Spleen (tissue), 7 donors: ENCODE measurements at regions not wholly inside any gene's neighbourhood (a gene's known extent, or its start where the extent isn't known, plus 50 kb on each side); places are given as distances from the start of the nearest gene placed in this dataset.

Source experiments
- POLR2A ChIP-seq, 3 donors: fragments of 450-650 bp; IDR thresholded peaks; one replicate each; pipeline ENCODE4 v1.5.1; 2017; ENCODE audit warnings: antibody characterized with exemption in 3 of 3, mild to moderate bottlenecking in 1 of 3
- POLR2AphosphoS5 ChIP-seq, 3 donors: sonication (generic); formaldehyde crosslinking; IDR thresholded peaks; one replicate each; pipeline ENCODE4 v1.5.1; 2017; ENCODE audit warnings: antibody characterized with exemption in 3 of 3
- TF ChIP-seq, protein P1 (sequence below), 11 experiments: fragments of 200-600 bp in 7 of 11; fragments of 450-650 bp in 4 of 11; sonication (generic) in 4 of 11; IDR thresholded peaks in 8 of 11; conservative IDR thresholded peaks in 3 of 11; 1 replicate in 7 of 11; 2 replicates in 4 of 11; pipeline versions ENCODE4 v1.4.0 to v1.8.0; 2016 to 2021; ENCODE audit warnings: antibody characterized with exemption in 11 of 11, inconsistent platforms in 4 of 11, mild to moderate bottlenecking in 1 of 11
- donor health status: DM: no; HTN: no; CAD: no; lungs with moderate emphysema.
- donor health status: DM: no; HTN: no; CAD: no.
- donor health status: DM: no; HTN: no; CAD: no.

DNA sequence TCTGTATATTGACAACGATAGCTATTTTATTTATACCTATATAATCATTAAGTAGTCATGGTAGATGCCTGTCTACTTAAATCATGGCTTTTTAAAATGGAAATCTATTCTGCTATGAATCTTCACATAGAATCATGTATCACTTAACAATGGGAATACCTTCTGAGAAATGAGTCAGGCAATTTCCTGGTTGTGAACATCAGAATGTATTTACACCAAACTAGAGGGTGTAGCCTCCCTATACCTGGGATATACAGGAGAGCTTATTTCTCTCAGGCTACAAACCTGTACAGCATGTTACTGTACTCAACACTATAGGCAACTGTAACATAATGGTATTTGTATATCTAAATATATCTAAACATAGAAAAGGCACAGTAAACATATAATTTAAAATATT is 502.3 kb downstream of the ZWINT start:
- TF ChIP-seq, protein P1, sequence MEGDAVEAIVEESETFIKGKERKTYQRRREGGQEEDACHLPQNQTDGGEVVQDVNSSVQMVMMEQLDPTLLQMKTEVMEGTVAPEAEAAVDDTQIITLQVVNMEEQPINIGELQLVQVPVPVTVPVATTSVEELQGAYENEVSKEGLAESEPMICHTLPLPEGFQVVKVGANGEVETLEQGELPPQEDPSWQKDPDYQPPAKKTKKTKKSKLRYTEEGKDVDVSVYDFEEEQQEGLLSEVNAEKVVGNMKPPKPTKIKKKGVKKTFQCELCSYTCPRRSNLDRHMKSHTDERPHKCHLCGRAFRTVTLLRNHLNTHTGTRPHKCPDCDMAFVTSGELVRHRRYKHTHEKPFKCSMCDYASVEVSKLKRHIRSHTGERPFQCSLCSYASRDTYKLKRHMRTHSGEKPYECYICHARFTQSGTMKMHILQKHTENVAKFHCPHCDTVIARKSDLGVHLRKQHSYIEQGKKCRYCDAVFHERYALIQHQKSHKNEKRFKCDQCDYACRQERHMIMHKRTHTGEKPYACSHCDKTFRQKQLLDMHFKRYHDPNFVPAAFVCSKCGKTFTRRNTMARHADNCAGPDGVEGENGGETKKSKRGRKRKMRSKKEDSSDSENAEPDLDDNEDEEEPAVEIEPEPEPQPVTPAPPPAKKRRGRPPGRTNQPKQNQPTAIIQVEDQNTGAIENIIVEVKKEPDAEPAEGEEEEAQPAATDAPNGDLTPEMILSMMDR (IDR thresholded peaks at IDR 0.05 in 8 of 11, conservative IDR thresholded peaks at IDR 0.05 in 3 of 11): no peak
- TF ChIP-seq POLR2A (IDR thresholded peaks at IDR 0.05): no peak
- no peak for TF ChIP-seq POLR2AphosphoS5 (IDR thresholded peaks at IDR 0.05)
